HG03159 (cell line): ENCODE measurements at regions not wholly inside any gene's neighbourhood (a gene's known extent, or its start where the extent isn't known, plus 50 kb on each side); places are given as distances from the start of the nearest gene placed in this dataset.
A peak's percentile ranks its signal among the peaks of the same experiment; 100 is the strongest.

Source experiments
- ATAC-seq: cut with Tn5 transposase; IDR thresholded peaks from one replicate; pipeline ENCODE4 v1.9.1; 2021; ENCODE audit warnings: mild to moderate bottlenecking, moderate library complexity; ENCODE audit not compliant: unreplicated experiment

GRCh38 chr2:134154246-134154645 is 99.6 kb upstream of the MGAT5 start:
- ATAC-seq = peak; percentile 66

GRCh38 chr2:134155134-134155533 is 98.7 kb upstream of the MGAT5 start:
- peak; percentile 89 for ATAC-seq

- ATAC-seq = no peak
Observed at GRCh38 chr2:134158295-134158694, 95.6 kb upstream of the MGAT5 start.

- ATAC-seq = no peak
Observed at GRCh38 chr2:134161170-134161547, 92.7 kb upstream of the MGAT5 start.

- no peak for ATAC-seq
Observed at GRCh38 chr2:134163336-134163735, 90.5 kb upstream of the MGAT5 start.

GRCh38 chr2:134164306-134164705 is 89.6 kb upstream of the MGAT5 start:
- no peak for ATAC-seq

GRCh38 chr2:134167015-134167414 is 86.9 kb upstream of the MGAT5 start:
- ATAC-seq = no peak

GRCh38 chr2:134169788-134170187 is 84.1 kb upstream of the MGAT5 start:
- peak; percentile 71 for ATAC-seq

GRCh38 chr2:134170294-134170693 is 83.6 kb upstream of the MGAT5 start:
- no peak for ATAC-seq

- ATAC-seq = no peak
Observed at GRCh38 chr2:134170700-134171099, 83.2 kb upstream of the MGAT5 start.

- no peak for ATAC-seq
Observed at GRCh38 chr2:134173338-134174016, 80.4 kb upstream of the MGAT5 start.

GRCh38 chr2:134174711-134175110 is 79.2 kb upstream of the MGAT5 start:
- ATAC-seq = no peak

- ATAC-seq = no peak
Observed at GRCh38 chr2:134175834-134176233, 78.0 kb upstream of the MGAT5 start.

- no peak for ATAC-seq
Observed at GRCh38 chr2:134177351-134177931, 76.4 kb upstream of the MGAT5 start.

- ATAC-seq = peak; percentile 61
Observed at GRCh38 chr2:134178138-134178877, 75.6 kb upstream of the MGAT5 start.

- peak; percentile 65 for ATAC-seq
Observed at GRCh38 chr2:134181219-134181618, 72.7 kb upstream of the MGAT5 start.

- ATAC-seq = no peak
Observed at GRCh38 chr2:134183679-134184078, 70.2 kb upstream of the MGAT5 start.

GRCh38 chr2:134185639-134186038 is 68.2 kb upstream of the MGAT5 start:
- no peak for ATAC-seq

- no peak for ATAC-seq
Observed at GRCh38 chr2:134189009-134189720, 64.7 kb upstream of the MGAT5 start.

GRCh38 chr2:134190062-134190806 is 63.6 kb upstream of the MGAT5 start:
- no peak for ATAC-seq

GRCh38 chr2:134190807-134191203 is 63.1 kb upstream of the MGAT5 start:
- ATAC-seq = no peak
